ENCODE measurements at regions not wholly inside any gene's neighbourhood (a gene's known extent, or its start where the extent isn't known, plus 50 kb on each side); places are given as distances from the start of the nearest gene placed in this dataset.

GRCh38 chr10:30176182-30176581, 116.8 kb upstream of the JCAD start:
- TF ChIP-seq POLR2A (IDR thresholded peaks at IDR 0.05; ENCODE audit: low read depth, low read length), result no peak
- TF ChIP-seq POLR2AphosphoS5 (IDR thresholded peaks at IDR 0.05; ENCODE audit: low read depth, low read length), result no peak
- no peak for TF ChIP-seq TAF1 (IDR thresholded peaks at IDR 0.05; ENCODE audit: borderline replicate concordance, low read depth, low read length)
